ENCODE measurements at regions not wholly inside any gene's neighbourhood (a gene's known extent, or its start where the extent isn't known, plus 50 kb on each side); places are given as distances from the start of the nearest gene placed in this dataset.

- no peaks in the 10 kb centered on the region for H3K9me1 ChIP-seq (ENCODE audit: control insufficient read depth, insufficient read depth, low read length)
- no peak overlapping the region for H3K4me3 ChIP-seq
- no peak for ATAC-seq
- H3K27ac ChIP-seq (ENCODE audit: extremely low read depth, low read depth, low read length): no peak overlapping the region
- no peak for DNase-seq (ENCODE audit: extremely low read depth in 1 of 4, low spot score in 3 of 4)
- in situ Hi-C loops (cut with MboI): no loop called here
- CTCF ChIA-PET (ENCODE audit: low intra/inter-chr PET ratio): no interaction called here
- no peak for TF ChIP-seq LCOR (CRISPR knock-in tag; IDR thresholded peaks at IDR 0.05)
- no peak for TF ChIP-seq CREB3L1 (IDR thresholded peaks at IDR 0.05; ENCODE audit: borderline replicate concordance, low read depth)
- no peak for TF ChIP-seq CREB1 (IDR thresholded peaks at IDR 0.05)
- no peak for TF ChIP-seq CREB1 (CRISPR knock-in tag; IDR thresholded peaks at IDR 0.05)
- TF ChIP-seq PHF20 (IDR thresholded peaks at IDR 0.05; ENCODE audit: partially characterized antibody): no peak
- TF ChIP-seq DEAF1 (CRISPR knock-in tag; IDR thresholded peaks at IDR 0.05): no peak
- TF ChIP-seq SP1 (CRISPR knock-in tag; IDR thresholded peaks at IDR 0.05): no peak
- TF ChIP-seq BHLHE40 (IDR thresholded peaks at IDR 0.05; ENCODE audit: low read length): no peak
- TF ChIP-seq HINFP (tag; conservative IDR thresholded peaks at IDR 0.05; ENCODE audit: low read depth): no peak
- no peak for TF ChIP-seq HOXB6 (CRISPR knock-in tag; IDR thresholded peaks at IDR 0.05; ENCODE audit: borderline replicate concordance)
- TF ChIP-seq ZNF324 (CRISPR knock-in tag; IDR thresholded peaks at IDR 0.05): no peak
- TF ChIP-seq HDAC1 (IDR thresholded peaks at IDR 0.05): no peak
- no peak for TF ChIP-seq ZNF143 (CRISPR knock-in tag; IDR thresholded peaks at IDR 0.05)
- no peak for TF ChIP-seq NR2C2 (CRISPR knock-in tag; IDR thresholded peaks at IDR 0.05)
- no peak for TF ChIP-seq NR2C2 (tag; IDR thresholded peaks at IDR 0.05)
- no peak for TF ChIP-seq ETS2 (tag; IDR thresholded peaks at IDR 0.05; ENCODE audit: borderline replicate concordance, poor library complexity, severe bottlenecking)
- TF ChIP-seq HIVEP1 (CRISPR knock-in tag; IDR thresholded peaks at IDR 0.05): no peak
- TF ChIP-seq ZNF146 (CRISPR knock-in tag; IDR thresholded peaks at IDR 0.05; ENCODE audit: unreplicated experiment): no peak
- H3K27me3 ChIP-seq (ENCODE audit: control insufficient read depth in 2 of 2, insufficient read depth in 2 of 2, low read length in 2 of 2): no peaks in the 10 kb centered on the region
- no peaks in the 10 kb centered on the region for H3K36me3 ChIP-seq (ENCODE audit: control insufficient read depth, insufficient read depth, low read length)
- no peaks in the 10 kb centered on the region for H3K9me3 ChIP-seq (replicated peaks; ENCODE audit: control insufficient read depth, insufficient read depth, low read depth, low read length)
- no peak overlapping the region for H2AFZ ChIP-seq (ENCODE audit: low read depth, low read length)
- no peaks in the 10 kb centered on the region for H3K4me1 ChIP-seq (replicated peaks in 1 of 2; ENCODE audit: control insufficient read depth in 2 of 2, insufficient read depth in 2 of 2, low read length in 2 of 2)
- no peak for FAIRE-seq
- intact Hi-C loops (cut with micrococcal nuclease): no loop called here
- no peaks in the 10 kb centered on the region for H3K79me2 ChIP-seq (ENCODE audit: control insufficient read depth, insufficient read depth, low read length)
- H4K20me1 ChIP-seq (replicated peaks; ENCODE audit: control insufficient read depth, insufficient read depth, low read length): no peaks in the 10 kb centered on the region
- no peak overlapping the region for H3K9ac ChIP-seq (ENCODE audit: insufficient read depth in 1 of 2, low read depth in 2 of 2, low read length in 2 of 2)
- H3K4me2 ChIP-seq (ENCODE audit: insufficient read depth, low read length): no peak overlapping the region
- POLR2A ChIA-PET: no interaction called here
- 0% methylated on average over 1 of the region's 1 CpG for WGBS (ENCODE audit: insufficient coverage, low coverage, missing lambda C conversion rate)
- no TSS peak for BruUV-seq (replicated peaks)
These were observed 183.4 kb upstream of the FAM241A start for GRCh38 chr4:111961809-111962208.
